ENCODE measurements at regions not wholly inside any gene's neighbourhood (a gene's known extent, or its start where the extent isn't known, plus 50 kb on each side); places are given as distances from the start of the nearest gene placed in this dataset.
"Not testable (repeated sequence)": the region's sequence is repeated elsewhere in the genome, so short reads cannot be mapped to it uniquely, and the experiment has no call there.

DNA sequence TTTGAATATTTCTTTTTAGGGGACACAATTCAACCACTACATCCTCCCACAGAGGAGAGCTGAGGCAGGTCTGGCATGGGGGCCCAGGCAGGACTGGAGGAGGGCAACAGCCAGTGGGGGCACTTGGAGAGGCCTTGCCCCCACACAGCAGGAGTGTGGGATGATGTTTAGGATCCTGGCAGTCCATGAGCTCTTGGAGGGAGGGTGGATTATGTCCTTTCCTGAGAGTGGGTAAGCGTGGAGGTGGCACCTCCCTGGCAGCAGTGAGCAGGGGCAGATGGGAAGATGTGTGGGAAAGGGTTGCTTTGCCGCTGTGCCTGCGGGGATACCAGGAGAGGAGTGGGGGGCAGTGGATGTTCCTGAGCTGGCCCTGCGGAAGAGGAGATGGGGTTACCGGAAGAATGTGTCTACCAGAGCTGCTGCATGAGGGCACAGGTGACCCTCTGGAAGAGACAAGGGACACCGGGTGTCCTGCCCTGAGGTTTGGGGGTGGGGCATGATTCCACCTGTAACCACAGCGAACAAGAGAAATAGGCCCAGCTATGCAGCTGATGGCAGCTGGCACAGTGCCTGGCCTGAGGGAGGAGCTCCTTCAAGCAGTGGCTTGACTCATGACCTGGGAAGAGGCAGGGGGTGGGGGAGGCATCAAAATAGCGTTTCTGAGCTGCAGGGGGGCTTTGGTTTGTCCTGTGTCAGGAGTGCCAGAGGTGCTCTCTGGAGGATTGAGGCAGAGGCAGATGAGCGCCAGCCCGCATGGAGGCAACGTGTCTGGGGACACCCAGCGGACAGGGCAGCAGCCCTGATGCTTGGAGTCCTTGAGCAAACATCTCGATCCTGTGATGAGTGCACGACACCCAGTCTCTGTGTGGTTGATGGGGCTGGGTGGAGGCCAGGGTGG lies 123.9 kb upstream of the TMPRSS2 start:
- no peak for DNase-seq (ENCODE audit: low read depth)

DNA sequence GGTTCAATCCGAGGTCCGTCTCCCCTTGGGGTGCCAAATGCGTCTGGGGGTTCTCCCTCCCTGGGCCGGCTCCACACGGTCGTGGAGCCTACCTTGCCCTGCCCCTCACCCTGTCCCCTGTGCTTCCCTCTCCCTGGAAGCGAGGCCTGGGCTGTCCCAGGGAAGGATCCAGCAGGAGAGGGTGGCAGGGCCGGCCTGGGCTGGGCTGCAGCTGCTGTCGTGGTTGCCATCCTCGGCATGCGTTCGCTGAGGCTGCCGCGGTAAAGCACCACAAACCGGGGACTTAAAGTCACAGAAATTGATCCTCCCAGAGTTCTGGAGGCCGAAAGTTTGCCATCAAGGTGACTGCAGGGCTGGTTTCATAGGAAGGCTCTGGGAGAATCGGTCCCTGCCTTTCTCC lies 123.0 kb upstream of the TMPRSS2 start:
- no peak for DNase-seq (ENCODE audit: low read depth)

DNA sequence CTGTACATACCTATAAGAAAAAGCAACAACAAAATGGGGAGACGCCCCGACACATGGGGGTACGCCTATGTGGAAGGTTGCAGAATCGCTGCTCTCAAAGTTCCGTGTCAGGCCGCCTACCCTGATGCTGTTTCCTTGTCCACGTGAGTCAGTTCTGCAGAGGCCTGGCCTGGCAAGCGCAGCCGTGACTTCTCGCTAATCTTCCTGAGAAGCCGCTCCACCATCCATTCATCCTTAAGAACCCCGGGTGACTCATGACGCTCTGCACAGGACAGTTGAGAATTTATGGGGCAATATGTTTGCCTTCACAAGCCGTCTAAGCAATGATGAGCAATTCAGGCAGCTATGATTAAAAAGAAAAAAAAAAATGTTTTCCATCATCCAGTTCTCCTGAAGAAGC lies 122.3 kb upstream of the TMPRSS2 start:
- no peak for DNase-seq (ENCODE audit: low read depth)

DNA sequence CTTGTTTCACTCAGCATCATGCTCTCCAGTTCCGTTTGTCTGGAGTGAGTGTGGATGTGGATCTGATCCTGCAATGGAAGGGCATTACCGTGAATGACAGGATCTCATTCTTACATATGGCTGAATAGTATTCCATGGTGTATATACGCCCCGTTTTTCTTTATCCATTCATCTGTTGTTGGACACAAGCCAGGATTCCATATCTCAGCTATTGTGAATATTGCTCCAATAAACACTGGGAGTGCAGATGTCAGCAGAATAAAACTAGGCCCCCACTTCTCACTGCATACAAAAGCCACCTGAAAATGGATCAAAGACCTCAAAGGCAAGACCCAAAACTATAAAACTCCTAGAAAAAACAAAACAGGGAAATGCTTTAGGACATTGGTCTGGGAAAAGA lies 120.3 kb upstream of the TMPRSS2 start:
- DNase-seq (ENCODE audit: low read depth), result no peak

DNA sequence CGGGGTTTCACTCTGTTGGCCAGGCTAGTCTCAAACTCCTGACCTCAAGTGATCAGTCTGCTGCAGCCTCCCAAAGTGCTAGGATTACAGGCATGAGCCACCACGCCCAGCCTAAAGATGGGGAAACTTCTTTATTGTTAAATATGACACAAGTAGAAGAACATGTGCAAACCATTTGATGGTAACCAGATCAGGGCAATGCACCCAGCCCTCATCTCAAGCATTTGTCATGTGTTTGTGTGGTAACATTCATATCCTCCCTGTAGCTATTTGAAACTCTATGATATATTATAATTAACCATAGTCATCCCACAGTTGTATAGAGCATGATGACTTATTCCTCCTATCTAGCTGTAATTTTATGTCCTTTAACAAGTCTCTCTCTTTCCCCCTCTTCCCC lies 119.5 kb upstream of the TMPRSS2 start:
- no peak for DNase-seq (ENCODE audit: low read depth)

DNA sequence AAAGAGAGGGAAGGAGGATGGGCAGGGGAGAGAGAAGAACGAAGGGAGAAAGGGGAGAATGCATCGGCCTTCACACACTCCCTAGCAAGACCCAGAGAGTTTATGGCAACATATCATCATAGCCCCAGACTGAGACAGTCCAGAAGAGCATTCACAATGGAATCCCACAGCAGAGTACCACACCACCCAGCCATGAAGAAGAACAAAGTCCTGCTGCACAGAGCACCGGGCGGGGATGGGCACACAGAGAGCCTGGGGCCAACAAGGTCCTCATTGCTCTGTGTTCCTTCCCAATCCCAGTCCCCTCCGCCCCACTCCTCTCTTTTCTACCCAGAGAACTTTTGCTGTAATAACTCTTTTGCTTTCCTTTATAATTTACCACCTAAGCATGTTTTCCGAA lies 118.1 kb upstream of the TMPRSS2 start:
- no peak for DNase-seq (ENCODE audit: low read depth)

DNA sequence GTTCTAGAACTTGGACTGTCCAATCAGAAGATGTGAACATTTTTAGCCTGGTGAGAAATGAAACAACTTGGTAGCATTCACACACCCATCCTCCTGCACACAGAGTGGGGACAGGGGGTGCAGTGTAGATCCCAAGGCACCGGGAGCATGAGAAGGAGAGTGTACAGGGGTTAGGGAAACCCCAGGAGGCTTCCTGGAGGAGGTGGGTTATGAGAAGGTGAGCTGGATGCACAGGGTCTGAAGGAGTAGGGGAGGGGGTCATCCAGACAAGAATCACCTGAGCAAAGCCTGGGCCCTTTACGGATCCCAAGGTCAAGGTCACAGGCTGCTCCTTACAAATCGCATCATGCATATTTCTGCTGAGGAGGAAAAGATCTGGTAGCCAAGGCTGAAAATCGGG lies 117.5 kb upstream of the TMPRSS2 start:
- DNase-seq (ENCODE audit: low read depth), result no peak

DNA sequence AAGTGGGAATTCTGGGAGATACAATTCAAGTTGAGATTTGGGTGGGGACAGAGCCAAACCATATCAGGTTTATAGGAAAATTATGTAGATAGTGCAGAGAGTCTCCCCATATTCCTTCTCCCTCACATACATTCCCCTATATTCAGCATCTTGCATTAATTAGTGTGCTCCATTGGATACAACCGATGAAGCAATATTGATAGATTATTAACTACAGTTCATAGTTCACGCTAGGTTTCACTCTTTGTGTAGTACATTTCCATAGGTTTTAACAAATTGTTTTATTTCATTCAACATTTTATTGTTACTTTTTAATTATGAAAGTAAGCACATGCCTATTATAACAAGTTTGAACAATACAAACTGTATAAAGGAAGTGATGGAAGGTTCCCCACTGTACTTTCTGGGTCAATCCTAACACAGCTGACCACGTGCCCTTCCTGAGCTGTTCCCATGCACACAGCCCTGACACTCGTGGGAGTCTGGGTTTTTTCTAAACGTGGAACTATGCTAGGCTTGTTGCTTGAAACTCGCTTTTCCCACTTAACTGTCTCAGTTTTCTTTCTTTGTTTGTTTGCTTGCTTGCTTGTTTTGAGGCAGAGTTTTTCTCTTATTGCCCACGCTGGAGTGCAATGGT lies 116.8 kb upstream of the TMPRSS2 start:
- no peak for DNase-seq (ENCODE audit: low read depth)

DNA sequence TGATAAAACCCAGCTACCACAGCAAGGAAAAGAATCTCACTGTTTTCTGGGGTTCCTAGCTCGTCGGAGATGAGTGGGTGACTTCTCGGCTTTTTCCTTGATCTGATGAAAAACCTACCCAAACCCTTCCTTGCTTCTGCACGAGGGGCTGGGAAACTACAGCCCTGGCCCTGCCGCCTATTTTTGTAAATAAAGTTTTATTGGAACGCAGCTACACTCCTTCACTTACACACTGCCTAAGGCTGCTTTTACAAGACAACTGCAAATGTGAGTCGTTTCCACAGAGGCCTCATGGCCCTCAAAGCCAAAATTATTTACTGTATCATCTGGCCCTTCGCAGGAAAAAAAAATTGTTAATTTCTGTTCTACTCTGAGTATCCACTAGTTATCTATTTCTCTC lies 116.0 kb upstream of the TMPRSS2 start:
- no peak for DNase-seq (ENCODE audit: low read depth)

DNA sequence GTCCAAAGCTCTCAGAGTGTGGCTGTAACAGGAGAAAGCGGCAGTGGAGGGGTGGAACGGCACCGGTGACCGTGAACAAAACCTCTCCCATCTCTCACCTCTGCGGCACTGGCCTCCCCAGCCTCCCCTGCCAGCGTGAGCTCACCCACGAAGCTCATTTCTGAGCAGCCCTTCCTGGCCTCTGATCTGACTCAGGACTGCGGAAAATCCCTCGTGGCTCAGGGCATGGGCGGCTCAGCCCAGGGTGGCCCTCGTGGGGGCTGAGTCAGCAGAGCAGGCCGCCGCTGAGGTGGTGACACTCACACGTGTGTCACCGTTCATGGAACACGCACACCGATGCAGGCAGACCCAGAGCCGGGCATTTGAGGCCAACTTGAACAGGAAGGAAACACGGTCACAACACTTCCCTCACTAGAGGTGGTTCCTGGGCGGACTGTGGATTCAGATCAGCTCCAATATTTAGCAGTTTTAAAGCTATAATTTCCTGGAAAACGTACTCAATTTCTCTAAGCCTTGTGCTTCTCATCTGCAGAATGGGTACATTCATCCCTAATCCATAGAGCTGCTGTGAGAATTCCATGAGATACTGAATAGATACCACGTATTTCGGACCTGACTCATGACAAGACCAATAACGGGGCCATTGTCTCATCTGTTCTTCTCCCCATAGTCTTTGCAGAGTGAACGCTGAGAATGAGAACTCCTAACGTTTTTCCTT lies 115.0 kb upstream of the TMPRSS2 start:
- peak; percentile 15 for DNase-seq (ENCODE audit: low read depth)

DNA sequence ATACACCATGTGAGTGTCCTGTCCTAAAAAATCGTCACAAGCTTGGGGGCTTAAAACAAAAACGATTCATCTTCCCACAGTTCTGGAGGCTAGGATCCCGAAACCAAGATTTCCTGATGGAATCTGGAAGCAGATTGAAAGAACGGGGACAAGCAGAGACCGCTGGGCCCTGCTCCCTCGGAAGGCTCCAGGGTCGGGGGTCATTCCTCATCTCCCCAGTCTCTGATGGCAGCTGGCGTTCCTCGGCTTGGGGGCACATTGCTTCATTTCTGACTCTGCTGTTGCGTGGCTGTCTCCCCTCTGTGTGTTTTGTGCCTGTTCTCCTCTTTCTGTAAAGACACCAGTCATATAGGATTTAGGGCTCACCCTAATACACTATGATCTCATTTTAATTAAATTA lies 114.2 kb upstream of the TMPRSS2 start:
- DNase-seq (ENCODE audit: low read depth), result no peak

DNA sequence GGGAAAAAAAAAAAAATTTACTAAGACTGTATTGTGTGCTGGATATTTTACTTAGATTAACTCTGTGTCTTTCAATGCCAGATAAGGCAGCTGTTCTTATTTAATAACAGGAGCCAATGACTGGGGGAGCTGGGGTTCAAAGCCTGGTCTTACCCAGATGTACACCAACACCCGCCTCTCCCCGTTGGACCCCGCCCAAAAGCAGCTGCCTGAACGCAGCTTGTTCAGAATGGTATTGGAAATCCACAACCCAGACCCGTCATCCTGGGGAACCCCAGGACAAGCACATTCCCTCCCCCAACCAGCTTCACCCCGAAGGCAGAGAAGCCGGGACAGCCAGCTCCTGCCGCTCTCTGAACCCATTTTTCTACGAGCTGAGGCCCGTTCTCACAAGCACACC lies 113.6 kb upstream of the TMPRSS2 start:
- DNase-seq (ENCODE audit: low read depth), result no peak

DNA sequence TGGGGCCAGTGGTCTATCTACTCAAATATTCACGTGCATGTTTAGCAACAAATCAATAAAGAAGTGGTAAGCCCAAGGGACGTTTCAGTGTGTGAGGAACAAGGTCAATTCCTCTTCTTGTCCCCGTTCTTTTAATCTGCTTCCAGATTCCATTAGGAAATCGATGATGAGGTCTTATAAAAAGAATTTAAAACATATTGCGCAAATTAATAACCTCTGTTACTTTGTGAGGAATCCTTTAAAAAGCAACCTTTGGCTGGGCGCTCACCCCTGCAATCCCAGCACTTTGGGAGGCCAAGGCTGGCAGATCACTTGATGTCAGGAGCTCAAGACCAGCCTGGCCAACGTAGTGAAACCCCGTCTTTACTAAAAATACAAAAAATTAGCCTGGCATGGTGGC lies 113.0 kb upstream of the TMPRSS2 start:
- DNase-seq (ENCODE audit: low read depth), result no peak

DNA sequence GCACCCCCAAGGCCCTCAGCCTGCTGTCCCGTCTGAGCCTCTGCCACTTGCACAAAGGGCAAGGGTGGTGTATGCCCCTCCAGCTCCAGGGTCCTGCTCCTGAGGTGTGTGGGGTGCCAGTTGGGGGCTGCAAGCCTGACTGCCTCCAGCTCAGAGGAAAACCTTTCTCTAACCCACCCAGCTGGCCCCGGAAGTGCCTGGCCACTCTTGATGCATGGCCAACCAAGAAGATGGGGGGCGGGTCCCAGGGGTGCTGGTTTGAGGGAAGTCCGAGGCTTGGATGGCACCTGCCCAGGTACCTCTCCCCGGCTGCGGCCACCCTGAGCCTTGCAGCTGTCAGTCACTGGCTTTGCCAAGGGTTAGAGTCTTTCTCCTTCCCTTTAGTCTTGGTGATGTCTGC lies 112.6 kb upstream of the TMPRSS2 start:
- no peak for DNase-seq (ENCODE audit: low read depth)

DNA sequence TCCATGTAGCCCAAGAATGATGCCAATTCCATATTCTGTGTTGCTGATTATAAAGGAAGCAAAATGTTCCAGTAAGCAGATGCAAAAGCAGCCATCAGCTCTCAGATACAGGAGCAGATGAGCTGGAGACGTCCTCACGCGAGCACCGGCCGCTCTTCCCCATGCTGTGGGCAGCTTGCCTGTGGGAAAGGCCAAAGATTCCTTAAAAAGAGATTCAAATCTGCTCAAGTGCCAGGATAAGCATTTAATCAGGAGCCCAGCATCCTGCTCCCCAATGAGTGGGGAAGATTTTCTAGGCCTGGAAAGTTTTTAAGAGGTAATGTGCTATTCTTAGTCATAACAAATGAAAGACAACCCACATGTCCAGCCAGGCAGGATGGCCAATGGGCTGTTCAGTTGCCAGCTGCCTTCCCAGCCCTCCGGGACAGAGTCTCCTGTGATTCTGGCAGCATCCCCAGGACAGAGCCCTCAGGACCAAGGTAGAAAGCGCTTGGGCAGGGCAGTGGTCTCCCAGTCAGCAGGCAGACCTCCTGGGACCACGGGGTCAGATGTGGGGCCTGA lies 108.2 kb upstream of the TMPRSS2 start:
- no peak for DNase-seq (ENCODE audit: low read depth)

DNA sequence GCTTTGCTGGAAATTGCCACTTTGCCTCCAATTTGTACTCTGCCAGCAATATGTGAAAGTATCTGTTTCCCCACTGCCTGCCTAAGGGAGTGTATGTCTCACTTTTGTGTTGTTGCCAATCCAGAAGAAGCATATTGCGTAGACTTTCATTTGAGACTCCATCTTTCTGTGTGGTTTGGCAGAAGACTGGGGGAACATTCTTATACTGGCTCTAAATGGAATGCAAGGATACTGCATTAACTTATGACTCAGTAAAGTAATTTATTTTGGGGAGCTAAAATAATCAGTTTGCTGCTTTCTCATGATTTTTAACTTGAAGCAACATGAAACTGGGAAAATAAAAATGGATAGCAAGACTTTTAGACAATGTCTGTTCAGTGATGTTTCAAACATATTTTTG lies 107.7 kb upstream of the TMPRSS2 start:
- no peak for DNase-seq (ENCODE audit: low read depth)

DNA sequence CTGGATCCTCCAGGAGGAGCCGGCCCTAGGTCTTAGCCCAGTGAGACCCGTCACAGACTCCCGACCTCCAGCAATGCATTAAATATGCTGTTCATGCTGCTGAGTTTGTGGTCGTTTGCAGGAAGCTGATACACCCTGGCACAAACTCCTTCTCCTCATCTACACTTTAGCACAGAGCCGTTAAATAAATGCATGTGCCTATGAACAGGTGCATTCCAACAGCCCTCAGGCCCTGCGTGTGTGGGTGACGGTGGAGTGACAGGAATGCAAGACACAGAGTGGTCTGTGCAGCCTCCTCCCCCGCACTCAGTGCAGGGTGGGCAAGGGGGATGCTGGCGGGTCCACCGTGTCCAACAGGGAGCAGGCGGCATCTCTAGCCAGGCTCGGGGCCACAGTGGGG lies 106.6 kb upstream of the TMPRSS2 start:
- no peak for DNase-seq (ENCODE audit: low read depth)

DNA sequence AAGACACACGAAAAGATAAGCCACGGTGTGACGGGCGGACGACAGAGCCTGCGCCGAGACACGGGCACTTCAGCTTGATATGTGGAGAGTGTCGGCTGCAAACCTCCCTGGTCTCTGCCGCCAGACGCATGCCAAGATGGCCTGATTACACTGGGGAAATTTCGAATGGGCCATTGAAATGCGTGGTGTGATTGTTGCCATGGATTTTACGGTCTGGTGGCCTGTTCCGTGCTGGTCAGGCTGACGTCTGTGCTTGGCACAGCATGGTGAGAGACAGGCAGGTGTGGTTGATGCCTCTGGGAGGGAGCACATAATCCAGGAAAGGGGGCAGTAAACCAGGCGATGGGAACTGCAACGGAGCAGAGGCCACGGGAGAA lies 105.6 kb upstream of the TMPRSS2 start:
- DNase-seq (ENCODE audit: low read depth), result no peak

DNA sequence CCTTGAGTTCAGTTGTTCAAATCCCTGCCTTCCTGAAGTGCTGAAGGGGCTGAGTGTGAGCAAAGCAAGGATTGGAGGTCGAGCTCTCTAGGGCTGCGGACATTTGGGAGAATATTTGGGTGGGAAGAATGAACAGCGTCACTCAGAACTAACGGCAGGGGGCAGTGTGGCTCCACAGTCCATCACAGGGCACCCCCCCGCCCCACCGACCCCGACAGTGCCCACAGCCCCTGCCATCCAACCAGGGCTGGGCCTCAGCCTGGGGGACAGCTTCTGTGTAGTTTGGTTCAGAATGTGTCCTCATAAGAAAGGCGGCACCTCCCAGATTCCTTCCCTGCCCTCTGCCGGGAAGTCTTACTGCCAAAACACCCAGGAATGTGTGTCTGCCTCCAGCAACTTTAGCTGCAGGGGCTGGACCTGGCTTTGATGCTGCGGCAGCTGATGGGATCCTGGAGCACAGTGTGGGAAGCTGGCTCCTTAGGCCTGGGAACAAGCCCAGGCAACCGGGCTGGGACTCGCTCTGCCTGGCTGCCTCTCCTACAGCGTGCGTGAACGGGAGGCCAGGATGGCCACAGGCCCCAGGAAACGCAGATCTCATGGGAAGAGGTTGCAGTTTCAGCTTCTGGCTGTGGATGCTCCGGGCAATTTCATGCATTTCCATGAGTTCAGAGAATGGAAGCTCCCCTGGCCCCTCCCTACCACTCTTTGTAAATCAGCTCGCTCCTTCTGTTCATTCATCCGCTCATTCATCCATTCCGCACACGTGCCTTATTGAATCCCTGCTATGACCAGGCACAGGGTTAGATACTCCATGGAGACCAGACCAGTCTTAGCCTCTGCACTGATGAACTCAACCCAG lies 104.9 kb upstream of the TMPRSS2 start:
- DNase-seq (ENCODE audit: low read depth), result peak; percentile 8

DNA sequence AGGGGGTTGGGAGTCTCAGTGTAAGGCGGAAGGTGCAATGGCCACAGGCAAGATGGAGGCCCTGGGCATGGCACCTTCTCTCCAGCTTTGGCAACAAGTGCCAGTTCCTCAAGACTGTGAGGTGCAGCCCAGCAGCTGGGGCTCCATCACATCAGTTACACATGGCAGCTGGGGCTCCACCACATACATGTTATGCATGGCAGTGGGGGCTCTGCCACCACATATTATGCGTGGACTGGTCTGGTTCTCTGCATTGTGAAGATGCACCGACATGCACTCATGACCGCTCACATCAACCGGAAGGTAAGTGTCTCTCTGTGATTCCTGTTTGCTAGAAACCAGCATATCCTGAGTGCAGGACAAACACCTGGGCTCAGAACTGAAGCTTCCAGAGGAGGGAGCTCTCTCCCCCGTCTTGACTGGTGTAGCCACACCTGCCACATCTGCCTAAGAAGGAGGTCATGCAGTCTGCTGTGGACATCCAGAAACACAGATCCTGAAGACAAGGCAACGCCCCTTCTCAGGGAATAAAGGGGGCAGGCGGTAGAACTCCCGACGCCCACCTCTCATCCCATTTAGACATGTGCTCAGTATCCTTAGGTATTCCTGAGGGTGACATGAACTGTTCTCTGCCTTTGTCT lies 104.1 kb upstream of the TMPRSS2 start:
- no peak for DNase-seq (ENCODE audit: low read depth)

DNA sequence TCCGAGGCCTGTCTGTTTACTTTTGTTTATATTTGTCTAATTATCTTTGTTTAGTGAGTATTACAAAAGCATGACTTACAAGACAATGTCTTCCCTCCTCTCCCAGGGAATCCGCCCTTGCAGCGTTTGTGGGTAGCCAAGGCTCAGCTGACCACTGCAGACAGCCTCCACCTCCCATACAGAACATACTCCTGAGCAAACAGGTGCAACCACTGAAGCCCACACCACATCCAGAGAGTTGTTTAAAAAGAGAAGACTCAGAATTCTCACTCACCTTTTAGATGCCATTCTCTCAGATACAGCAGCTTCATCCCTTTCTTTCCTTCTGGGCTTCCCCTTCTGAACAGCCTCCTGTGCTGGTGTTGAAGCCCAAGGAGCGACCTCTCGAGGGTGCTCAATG lies 103.5 kb upstream of the TMPRSS2 start:
- no peak for DNase-seq (ENCODE audit: low read depth)

DNA sequence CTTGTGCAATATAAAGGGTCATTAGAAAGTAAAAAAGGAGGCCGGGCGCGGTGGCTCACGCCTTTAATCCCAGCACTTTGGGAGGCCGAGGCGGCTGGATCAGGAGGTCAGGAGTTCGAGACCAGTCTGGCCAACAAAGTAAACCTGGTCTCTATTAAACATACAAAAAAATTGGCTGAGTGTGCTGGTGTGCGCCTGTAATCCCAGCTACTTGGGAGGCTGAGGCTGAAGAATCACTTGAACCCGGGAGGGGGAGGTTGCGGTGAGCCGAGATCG lies 102.8 kb upstream of the TMPRSS2 start:
- not testable (repeated sequence) for DNase-seq (ENCODE audit: low read depth)

Data from stimulated activated CD8-positive, alpha-beta memory T cell treated with anti-CD3 and anti-CD28 coated beads, Interleukin-4, amount 100 ng/mL, for 24 hours (primary cell).